Mesenchymal stem cell (in vitro differentiated cells and primary cell): ENCODE measurements at regions not wholly inside any gene's neighbourhood (a gene's known extent, or its start where the extent isn't known, plus 50 kb on each side); places are given as distances from the start of the nearest gene placed in this dataset.

Experiments
- DNase-seq: peaks from one replicate; pipeline ENCODE4 v3.0.0-alpha.2; 2013
- H2AFZ ChIP-seq: one replicate; pipeline ENCODE4 v1.6.1; 2013; ENCODE audit warnings: low read depth, mild to moderate bottlenecking, control low read depth, inconsistent platforms, low read length, moderate library complexity
- H2AK5ac ChIP-seq: 2 replicates; pipeline ENCODE4 v1.6.1; 2013; ENCODE audit warnings: low read length, moderate library complexity, mild to moderate bottlenecking, inconsistent platforms; ENCODE audit not compliant: severe bottlenecking
- H2BK120ac ChIP-seq: one replicate; pipeline ENCODE4 v1.6.1; 2013; ENCODE audit warnings: low read depth, mild to moderate bottlenecking, inconsistent platforms, low read length, moderate library complexity
- H2BK12ac ChIP-seq, 2 experiments: one replicate each; pipeline ENCODE4 v1.6.1; 2013; ENCODE audit warnings: inconsistent platforms in 2 of 2, low read length in 2 of 2, mild to moderate bottlenecking in 2 of 2, moderate library complexity in 2 of 2, control low read depth in 1 of 2
- H2BK15ac ChIP-seq: one replicate; pipeline ENCODE4 v1.6.1; 2013; ENCODE audit warnings: mild to moderate bottlenecking, low read depth, inconsistent platforms; ENCODE audit not compliant: poor library complexity, severe bottlenecking
- H2BK5ac ChIP-seq: 2 replicates; pipeline ENCODE4 v1.6.1; 2013; ENCODE audit warnings: low read depth, mild to moderate bottlenecking, low read length, control low read depth, inconsistent platforms; ENCODE audit not compliant: poor library complexity, severe bottlenecking
- H3K14ac ChIP-seq, 2 experiments: one replicate each; pipeline ENCODE4 v1.6.1; 2013; ENCODE audit warnings: inconsistent platforms in 2 of 2, low read length in 2 of 2, control low read depth in 1 of 2, mild to moderate bottlenecking in 1 of 2, moderate library complexity in 1 of 2
- H3K18ac ChIP-seq, 2 experiments: one replicate each; pipeline ENCODE4 v1.6.1; 2013; ENCODE audit warnings: inconsistent platforms in 2 of 2, low read length in 2 of 2, control low read depth in 1 of 2, low read depth in 1 of 2, mild to moderate bottlenecking in 1 of 2
- H3K23ac ChIP-seq, 2 experiments: one replicate each; pipeline ENCODE4 v1.6.1; 2013; ENCODE audit warnings: inconsistent platforms in 2 of 2, low read length in 2 of 2, mild to moderate bottlenecking in 2 of 2, moderate library complexity in 2 of 2, control low read depth in 1 of 2
- H3K27ac ChIP-seq: 2 replicates; pipeline ENCODE4 v1.5.1; 2013; ENCODE audit warnings: mild to moderate bottlenecking, moderate library complexity, low read length, control low read depth, inconsistent platforms; ENCODE audit not compliant: poor library complexity, severe bottlenecking
- H3K27me3 ChIP-seq, 2 experiments: 2 replicates each; pipeline versions ENCODE4 v1.6.1 to v1.7.0; 2013; ENCODE audit warnings: low read length in 2 of 2, mild to moderate bottlenecking in 2 of 2, moderate library complexity in 2 of 2, control low read depth in 1 of 2, inconsistent platforms in 1 of 2; ENCODE audit not compliant: control insufficient read depth in 1 of 2, insufficient read depth in 1 of 2
- H3K36me3 ChIP-seq, 2 experiments: 2 replicates each; pipeline versions ENCODE4 v1.6.1 to v1.7.0; 2013; ENCODE audit warnings: low read length in 2 of 2, control low read depth in 1 of 2, inconsistent platforms in 1 of 2, low read depth in 1 of 2, mild to moderate bottlenecking in 1 of 2; ENCODE audit not compliant: insufficient read depth in 2 of 2, control insufficient read depth in 1 of 2
- H3K4ac ChIP-seq, 2 experiments: one replicate each; pipeline ENCODE4 v1.6.1; 2013; ENCODE audit warnings: inconsistent platforms in 2 of 2, low read length in 2 of 2, mild to moderate bottlenecking in 2 of 2, moderate library complexity in 2 of 2, control low read depth in 1 of 2, low read depth in 1 of 2
- H3K4me1 ChIP-seq: 2 replicates; pipeline ENCODE4 v1.6.1; 2013; ENCODE audit warnings: low read depth, low read length, control low read depth; ENCODE audit not compliant: control insufficient read depth, insufficient read depth
- H3K4me2 ChIP-seq: 2 replicates; pipeline ENCODE4 v1.6.1; 2013; ENCODE audit warnings: low read length, mild to moderate bottlenecking, inconsistent platforms; ENCODE audit not compliant: poor library complexity, severe bottlenecking
- H3K4me3 ChIP-seq, 2 experiments: 2 replicates each; pipeline versions ENCODE4 v1.5.1 to v1.7.0; 2013; ENCODE audit warnings: low read length in 2 of 2, mild to moderate bottlenecking in 2 of 2, control low read depth in 1 of 2, low read depth in 1 of 2; ENCODE audit not compliant: insufficient read depth in 1 of 2
- H3K79me1 ChIP-seq: replicated peaks from 2 replicates; pipeline ENCODE4 v1.6.1; 2013; ENCODE audit warnings: mild to moderate bottlenecking, control low read depth, low read length, inconsistent platforms; ENCODE audit not compliant: poor library complexity, severe bottlenecking
- H3K9ac ChIP-seq: 2 replicates; pipeline ENCODE4 v1.7.0; 2013; ENCODE audit warnings: mild to moderate bottlenecking, low read length, moderate library complexity
- H3K9me3 ChIP-seq: 2 replicates; pipeline ENCODE4 v1.7.0; 2013; ENCODE audit warnings: mild to moderate bottlenecking, low read length; ENCODE audit not compliant: control insufficient read depth
- H4K8ac ChIP-seq: one replicate; pipeline ENCODE4 v1.6.1; 2013; ENCODE audit warnings: inconsistent platforms, mild to moderate bottlenecking, low read length, moderate library complexity
- H4K91ac ChIP-seq: one replicate; pipeline ENCODE4 v1.6.1; 2013; ENCODE audit warnings: mild to moderate bottlenecking, low read length, inconsistent platforms
- WGBS: methylation state at CpG from one replicate; pipeline ENCODE4 v1.1.7; 2013; ENCODE audit warnings: mixed read lengths; 5-methylcytosine and 5-hydroxymethylcytosine counted together

- H2BK12ac ChIP-seq = no peak overlapping the region
- 47% methylated on average over 1 of the region's 2 CpGs for WGBS
- H3K4me1 ChIP-seq = peaks cover under 1% of the 10 kb centered on the region
- no peak overlapping the region for H3K4me3 ChIP-seq
- H2BK15ac ChIP-seq = no peak overlapping the region
- H2AFZ ChIP-seq = no peak overlapping the region
- H3K14ac ChIP-seq = no peak overlapping the region
- peak overlapping the region; percentile 19 for H2AK5ac ChIP-seq
- H3K27ac ChIP-seq = no peak overlapping the region
- H4K8ac ChIP-seq = no peak overlapping the region
- H3K4me2 ChIP-seq = no peak overlapping the region
- H3K36me3 ChIP-seq = no peaks in the 10 kb centered on the region
- H3K27me3 ChIP-seq = peaks cover 0 to 33% of the 10 kb centered on the region in 2 experiments
- H3K9ac ChIP-seq = no peak overlapping the region
- no peak for DNase-seq
- peaks cover 13% of the 10 kb centered on the region for H3K9me3 ChIP-seq
- H3K18ac ChIP-seq = no peak overlapping the region
- H2BK120ac ChIP-seq = no peak overlapping the region
- no peak overlapping the region for H3K23ac ChIP-seq
- no peak overlapping the region for H2BK5ac ChIP-seq
- H4K91ac ChIP-seq = no peak overlapping the region
- no peak overlapping the region for H3K4ac ChIP-seq
- peaks cover 17% of the 10 kb centered on the region for H3K79me1 ChIP-seq
Observed at GRCh38 chr10:28207799-28208198, 95.1 kb downstream of the MPP7 start.

DNA sequence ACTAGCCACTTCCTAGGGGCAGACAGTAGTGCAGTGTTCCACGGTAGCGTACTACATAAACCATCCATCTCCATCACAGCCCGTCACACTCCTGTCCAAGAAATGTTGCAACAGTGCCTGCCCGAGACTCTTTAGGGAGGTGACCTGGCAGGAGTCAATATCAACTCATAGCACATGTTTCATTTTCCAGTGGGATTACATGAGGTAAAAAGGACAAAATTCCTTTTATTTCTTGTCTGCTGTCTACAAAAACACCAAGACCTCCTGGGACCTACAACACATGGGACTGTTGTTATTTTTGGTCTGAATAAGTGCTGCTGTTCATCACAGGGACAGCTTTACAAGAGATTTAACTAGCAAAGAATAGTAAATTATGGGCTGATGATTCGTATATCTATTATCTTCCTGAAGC lies 99.9 kb downstream of the MPP7 start:
- Histone ChIP-seq H2BK120ac (no peak overlapping the region), H3K9ac (no peak overlapping the region), H4K91ac (no peak overlapping the region), H4K8ac (no peak overlapping the region), H2AFZ (no peak overlapping the region), H3K4me2 (no peak overlapping the region), H3K18ac (no peak overlapping the region), H2AK5ac (no peak overlapping the region), H3K4me1 (peaks cover 2% of the 10 kb centered on the region), H3K4ac (no peak overlapping the region), H2BK15ac (no peak overlapping the region), H3K27me3 (peaks cover 0 to 26% of the 10 kb centered on the region in 2 experiments), H3K36me3 (no peaks in the 10 kb centered on the region), H3K23ac (no peak overlapping the region), H3K79me1 (peaks cover 6% of the 10 kb centered on the region), H3K27ac (no peak overlapping the region), H3K14ac (no peak overlapping the region), H3K4me3 (no peak overlapping the region), H3K9me3 (peaks cover 7% of the 10 kb centered on the region), H2BK5ac (no peak overlapping the region), H2BK12ac (no peak overlapping the region)
- no peak for DNase-seq
- WGBS = 73% methylated on average over 4 of the region's 5 CpGs

DNA sequence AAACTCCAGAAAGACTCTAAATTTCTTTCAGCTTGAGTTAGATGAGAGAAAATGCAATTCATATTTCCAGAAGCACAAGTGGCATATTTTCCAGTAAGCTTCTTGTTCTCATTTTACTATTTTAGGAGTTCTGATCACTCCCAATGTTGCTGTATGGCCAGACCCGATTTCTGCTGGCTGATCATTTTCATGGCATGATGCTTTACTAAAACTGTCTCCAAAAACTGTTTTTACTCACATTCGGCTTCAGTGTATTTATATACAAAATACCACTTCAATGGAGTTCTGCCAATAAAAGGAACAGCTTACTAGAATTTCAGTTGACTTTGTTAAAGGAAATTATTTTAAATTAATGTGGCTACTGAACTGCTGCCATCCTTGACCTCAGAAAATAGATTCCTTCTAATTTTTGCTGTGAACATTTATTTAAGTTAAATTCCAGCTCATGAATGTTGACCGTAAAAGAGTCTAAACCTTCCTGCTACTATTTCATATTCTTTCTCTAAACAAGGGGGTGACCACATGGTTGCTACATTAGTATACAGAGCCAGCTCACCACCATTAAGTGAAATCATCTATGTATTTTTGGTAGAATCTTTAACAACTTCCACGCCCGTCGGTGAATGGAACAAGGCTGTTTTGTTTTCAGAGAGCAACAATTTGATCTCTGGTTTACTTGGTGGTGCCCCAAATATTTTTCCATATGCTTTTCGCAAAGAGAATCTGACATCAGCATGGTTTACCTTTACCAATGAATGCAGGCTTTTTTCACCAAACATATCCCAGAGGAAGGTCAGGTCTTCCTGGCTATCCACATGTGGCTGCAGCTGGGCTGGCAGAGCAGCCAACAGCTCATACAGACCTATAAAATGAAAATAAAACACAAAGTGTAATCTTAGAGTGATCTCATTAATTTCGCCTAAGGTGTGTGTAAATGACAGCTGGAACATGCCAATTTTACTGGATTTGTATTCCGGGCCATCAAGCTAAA lies 101.2 kb downstream of the MPP7 start:
- Histone ChIP-seq H3K14ac (no peak overlapping the region), H2BK5ac (no peak overlapping the region), H3K9me3 (peaks cover 5% of the 10 kb centered on the region), H3K79me1 (peaks cover 6% of the 10 kb centered on the region), H4K91ac (no peak overlapping the region), H3K4me1 (peaks cover 2% of the 10 kb centered on the region), H3K4me3 (no peak overlapping the region), H4K8ac (no peak overlapping the region), H3K27ac (no peak overlapping the region), H3K9ac (no peak overlapping the region), H3K4ac (no peak overlapping the region), H2AK5ac (no peak overlapping the region), H3K23ac (no peak overlapping the region), H3K27me3 (peaks cover 0 to 36% of the 10 kb centered on the region in 2 experiments), H3K18ac (no peak overlapping the region), H3K36me3 (no peaks in the 10 kb centered on the region), H2AFZ (no peak overlapping the region), H2BK120ac (no peak overlapping the region), H2BK15ac (no peak overlapping the region), H3K4me2 (no peak overlapping the region), H2BK12ac (no peak overlapping the region)
- WGBS = 98% methylated on average over 8 of the region's 9 CpGs
- DNase-seq = no peak

DNA sequence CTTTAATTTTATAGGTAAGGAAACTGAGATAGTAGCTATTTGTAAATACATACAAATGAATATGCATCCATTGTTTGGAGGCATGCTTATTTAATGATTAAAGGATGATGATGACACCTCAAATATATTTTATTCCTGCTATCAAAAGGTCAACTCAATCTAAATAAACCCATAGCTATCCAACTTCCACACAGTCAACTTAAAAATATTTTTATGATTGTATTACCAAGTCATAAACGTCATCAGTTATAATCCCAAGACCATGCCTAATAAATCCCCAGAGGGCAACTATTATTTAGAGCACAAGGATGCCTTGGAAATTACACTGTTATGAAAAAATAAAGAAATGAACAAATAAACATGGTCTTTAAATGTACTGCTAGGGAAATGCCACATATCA lies 102.1 kb downstream of the MPP7 start:
- Histone ChIP-seq H3K14ac (no peak overlapping the region), H2BK12ac (no peak overlapping the region), H3K4me1 (peaks cover 2% of the 10 kb centered on the region), H3K79me1 (peaks cover 5% of the 10 kb centered on the region), H3K4ac (no peak overlapping the region), H2BK120ac (no peak overlapping the region), H3K18ac (no peak overlapping the region), H2BK15ac (no peak overlapping the region), H3K4me3 (no peak overlapping the region), H3K27me3 (peaks cover 0 to 36% of the 10 kb centered on the region in 2 experiments), H3K36me3 (no peaks in the 10 kb centered on the region), H3K9ac (no peak overlapping the region), H4K8ac (no peak overlapping the region), H4K91ac (no peak overlapping the region), H3K4me2 (no peak overlapping the region), H2AFZ (no peak overlapping the region), H3K9me3 (peaks cover 3% of the 10 kb centered on the region), H2BK5ac (no peak overlapping the region), H3K27ac (no peak overlapping the region), H2AK5ac (no peak overlapping the region), H3K23ac (no peak overlapping the region)
- WGBS = no CpG with 5 or more reads among the region's 1 CpG
- DNase-seq = no peak
